ENCODE measurements at regions not wholly inside any gene's neighbourhood (a gene's known extent, or its start where the extent isn't known, plus 50 kb on each side); places are given as distances from the start of the nearest gene placed in this dataset.

GRCh38 chr10:109191341-109191740 is 732.0 kb downstream of the XPNPEP1 start:
- TF ChIP-seq NANOG (IDR thresholded peaks at IDR 0.05; ENCODE audit: borderline replicate concordance) (no peak), CTCF (conservative IDR thresholded peaks at IDR 0.05; ENCODE audit: low read depth in 2 of 2) (no peak), CREB1 (CRISPR knock-in tag; IDR thresholded peaks at IDR 0.05; ENCODE audit: low read depth) (no peak), EZH2phosphoT487 (IDR thresholded peaks at IDR 0.05; ENCODE audit: unreplicated experiment) (no peak), POLR2AphosphoS5 (IDR thresholded peaks at IDR 0.05; ENCODE audit: low read depth) (no peak), EZH2 (IDR thresholded peaks at IDR 0.05; ENCODE audit: low read depth, unreplicated experiment) (no peak), STAT1 (IDR thresholded peaks at IDR 0.05; ENCODE audit: unreplicated experiment) (no peak), REST (IDR thresholded peaks at IDR 0.05; ENCODE audit: unreplicated experiment) (no peak), JUNB (IDR thresholded peaks at IDR 0.05; ENCODE audit: unreplicated experiment) (no peak)

Measured in GM23338 (cell line).